K562 (cell line): ENCODE measurements at regions not wholly inside any gene's neighbourhood (a gene's known extent, or its start where the extent isn't known, plus 50 kb on each side); places are given as distances from the start of the nearest gene placed in this dataset.

Experiments used
- ATAC-seq: fragments of 200-7000 bp; cut with Tn5 transposase; 3 replicates; pipeline ENCODE4 v1.9.1; 2020; ENCODE audit warnings: moderate library complexity
- BruUV-seq: library from RNA; stranded (reverse); fragments of 400-500 nt; replicated peaks from 2 replicates; lab custom pipeline; 2021; lab: Mats Ljungman, UMichigan
- CTCF ChIA-PET: fragments of 300-600 bp; formaldehyde crosslinking; extraction: SDS; loops from one replicate; lab custom pipeline; 2021; ENCODE audit warnings: low intra/inter-chr PET ratio; lab: Yijun Ruan, JAX
- POLR2A ChIA-PET: fragments of 300-600, 350-650 bp; sonication (Branson Sonifier 250); formaldehyde crosslinking; extraction: SDS; loops from one replicate; lab custom pipeline; 2021; ENCODE audit warnings: antibody characterized with exemption, inconsistent platforms; lab: Yijun Ruan, JAX
- DNase-seq, 4 experiments: peaks; one replicate each; pipeline versions ENCODE4 v3.0.0 to v3.0.0-alpha.2; 2011 to 2018; ENCODE audit warnings: low spot score in 3 of 4, mixed read lengths in 3 of 4; ENCODE audit errors: extremely low read depth in 1 of 4
- FAIRE-seq: peaks from 2 replicates; lab custom pipeline; 2011; peaks lifted over from hg19 to GRCh38; lab: Jason Lieb, UNC
- H2AFZ ChIP-seq: 2 replicates; pipeline ENCODE4 v1.6.0; 2011; ENCODE audit warnings: low read depth, low read length, control low read depth, inconsistent platforms
- H3K27ac ChIP-seq: fragments of 200-600 bp; 3 replicates; pipeline ENCODE4 v1.8.0; 2011; ENCODE audit warnings: low read depth, mild to moderate bottlenecking, control low read depth, inconsistent platforms, low read length, moderate library complexity, mixed read lengths; ENCODE audit errors: extremely low read depth
- H3K27me3 ChIP-seq, 2 experiments: fragments of 300-600 bp in 1 of 2; 2 replicates in 1 of 2; 3 replicates in 1 of 2; pipeline versions ENCODE4 v1.6.0 to v1.8.0; 2011; ENCODE audit warnings: inconsistent platforms in 2 of 2, low read length in 2 of 2, mild to moderate bottlenecking in 1 of 2, mixed read lengths in 1 of 2, moderate library complexity in 1 of 2; ENCODE audit not compliant: control insufficient read depth in 2 of 2, insufficient read depth in 2 of 2
- H3K36me3 ChIP-seq: fragments of 300-600 bp; 3 replicates; pipeline ENCODE4 v1.8.0; 2011; ENCODE audit warnings: mild to moderate bottlenecking, low read length, inconsistent platforms; ENCODE audit not compliant: control insufficient read depth, insufficient read depth
- H3K4me1 ChIP-seq, 2 experiments: fragments of 200-600 bp in 1 of 2; replicated peaks in 1 of 2; 2 replicates in 1 of 2; 3 replicates in 1 of 2; pipeline versions ENCODE4 v1.5.1 to v1.8.0; 2011; ENCODE audit warnings: inconsistent platforms in 2 of 2, low read length in 2 of 2, mild to moderate bottlenecking in 1 of 2, mixed read lengths in 1 of 2, moderate library complexity in 1 of 2; ENCODE audit not compliant: control insufficient read depth in 2 of 2, insufficient read depth in 2 of 2
- H3K4me2 ChIP-seq: 2 replicates; pipeline ENCODE4 v1.6.1; 2011; ENCODE audit warnings: low read length, control low read depth, inconsistent platforms, mixed read lengths; ENCODE audit not compliant: insufficient read depth
- H3K4me3 ChIP-seq: fragments of 200-600 bp; sonication (generic), shearing (Covaris generic); 2 replicates; pipeline ENCODE4 v1.5.1; 2016; ENCODE audit warnings: control low read depth, inconsistent platforms
- H3K79me2 ChIP-seq: fragments of 200-600 bp; 3 replicates; pipeline ENCODE4 v1.8.0; 2011; ENCODE audit warnings: low read length, inconsistent platforms; ENCODE audit not compliant: control insufficient read depth, insufficient read depth
- H3K9ac ChIP-seq, 2 experiments: 2 replicates each; pipeline versions ENCODE4 v1.6.0 to v1.6.1; 2011; ENCODE audit warnings: low read depth in 2 of 2, low read length in 2 of 2, control low read depth in 1 of 2, inconsistent platforms in 1 of 2, mild to moderate bottlenecking in 1 of 2, mixed read lengths in 1 of 2; ENCODE audit not compliant: insufficient read depth in 1 of 2
- H3K9me1 ChIP-seq: one replicate; pipeline ENCODE4 v1.6.0; 2011; ENCODE audit warnings: inconsistent platforms, mild to moderate bottlenecking, low read length, moderate library complexity; ENCODE audit not compliant: control insufficient read depth, insufficient read depth
- H3K9me3 ChIP-seq: replicated peaks from 2 replicates; pipeline ENCODE4 v1.5.1; 2011; ENCODE audit warnings: low read depth, low read length, inconsistent platforms; ENCODE audit not compliant: control insufficient read depth, insufficient read depth
- H4K20me1 ChIP-seq: replicated peaks from 2 replicates; pipeline ENCODE4 v1.6.1; 2011; ENCODE audit warnings: low read length, inconsistent platforms, mixed read lengths; ENCODE audit not compliant: control insufficient read depth, insufficient read depth
- BRF1 ChIP-seq: IDR thresholded peaks from 3 replicates; pipeline ENCODE4 v1.6.1; 2011; ENCODE audit warnings: borderline replicate concordance, mild to moderate bottlenecking; ENCODE audit not compliant: insufficient read length; ENCODE audit errors: extremely low read depth
- ZSCAN32 ChIP-seq: fragments of 450-650 bp; formaldehyde crosslinking; IDR thresholded peaks from 2 replicates; pipeline ENCODE4 v1.4.0; 2020; ENCODE audit warnings: mild to moderate bottlenecking, moderate library complexity
- WGBS: fragments of 100-300 bp; shearing (Covaris generic); methylation state at CpG from one replicate; pipeline ENCODE4 v1.1.6; 2016; ENCODE audit warnings: low coverage, mixed read lengths; ENCODE audit not compliant: insufficient coverage; ENCODE audit errors: missing lambda C conversion rate; 5-methylcytosine and 5-hydroxymethylcytosine counted together
- in situ Hi-C: fragments of 300-500 bp; cut with MboI; formaldehyde crosslinking; loops from 4 replicates; pipeline ENCODE4 v1.15.0; 2018; ENCODE audit warnings: inconsistent platforms, mixed read lengths
- intact Hi-C: fragments of 100-400 bp; cut with micrococcal nuclease; formaldehyde crosslinking; loops from 2 replicates; pipeline ENCODE4 v1.14.2; 2022
- TF ChIP-seq, protein P1 (sequence below): fragments of 250-450 bp; sonication (Bioruptor Pico); IDR thresholded peaks from 2 replicates; pipeline ENCODE4 v1.4.0; 2020
- TF ChIP-seq, protein P2 (sequence below): fragments of 450-650 bp; IDR thresholded peaks from 2 replicates; pipeline ENCODE4 v1.6.1; 2016; ENCODE audit warnings: borderline replicate concordance
- TF ChIP-seq, protein P3 (sequence below): fragments of 200-400 bp; formaldehyde crosslinking; IDR thresholded peaks from 2 replicates; pipeline ENCODE4 v1.6.1; 2017; ENCODE audit warnings: mild to moderate bottlenecking, low read depth, low read length, moderate library complexity

DNA sequence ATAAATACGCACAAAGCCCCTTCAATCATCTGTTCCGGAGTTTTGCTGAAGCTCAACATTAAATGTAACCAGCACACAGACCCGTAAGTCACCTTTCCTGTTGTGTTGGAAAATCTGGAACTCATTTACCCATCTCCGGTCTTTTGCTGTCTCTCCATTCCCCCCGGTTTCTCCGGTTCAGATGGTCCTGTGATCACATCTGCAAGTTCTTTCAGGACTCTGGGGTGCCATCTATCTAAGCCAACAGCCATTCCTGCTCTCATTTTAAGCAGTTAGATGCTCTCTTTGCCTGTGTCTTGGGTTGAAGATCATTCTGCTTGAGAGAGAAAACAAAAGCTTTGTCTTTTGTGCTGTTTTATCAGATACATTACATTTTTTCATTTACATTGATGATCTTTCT lies 91.7 kb upstream of the TGIF1 start:
- Histone ChIP-seq H3K9me1 (no peaks in the 10 kb centered on the region), H3K27me3 (no peaks in the 10 kb centered on the region), H3K9ac (no peak overlapping the region), H3K36me3 (no peaks in the 10 kb centered on the region), H2AFZ (peak overlapping the region; percentile 35), H3K4me1 (peaks cover 0 to 12% of the 10 kb centered on the region in 2 experiments; a peak in 1 of 5 replicates), H3K27ac (no peak overlapping the region), H3K4me2 (no peak overlapping the region), H3K79me2 (no peaks in the 10 kb centered on the region), H3K9me3 (no peaks in the 10 kb centered on the region; the same call in 1 of the 2 replicates), H3K4me3 (no peak overlapping the region), H4K20me1 (no peaks in the 10 kb centered on the region)
- no peak for TF ChIP-seq BRF1
- TF ChIP-seq, protein P1, sequence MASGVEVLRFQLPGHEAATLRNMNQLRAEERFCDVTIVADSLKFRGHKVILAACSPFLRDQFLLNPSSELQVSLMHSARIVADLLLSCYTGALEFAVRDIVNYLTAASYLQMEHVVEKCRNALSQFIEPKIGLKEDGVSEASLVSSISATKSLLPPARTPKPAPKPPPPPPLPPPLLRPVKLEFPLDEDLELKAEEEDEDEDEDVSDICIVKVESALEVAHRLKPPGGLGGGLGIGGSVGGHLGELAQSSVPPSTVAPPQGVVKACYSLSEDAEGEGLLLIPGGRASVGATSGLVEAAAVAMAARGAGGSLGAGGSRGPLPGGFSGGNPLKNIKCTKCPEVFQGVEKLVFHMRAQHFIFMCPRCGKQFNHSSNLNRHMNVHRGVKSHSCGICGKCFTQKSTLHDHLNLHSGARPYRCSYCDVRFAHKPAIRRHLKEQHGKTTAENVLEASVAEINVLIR (CRISPR knock-in tag) = no peak
- no peak for TF ChIP-seq ZSCAN32 (CRISPR knock-in tag)
- TF ChIP-seq, protein P2, sequence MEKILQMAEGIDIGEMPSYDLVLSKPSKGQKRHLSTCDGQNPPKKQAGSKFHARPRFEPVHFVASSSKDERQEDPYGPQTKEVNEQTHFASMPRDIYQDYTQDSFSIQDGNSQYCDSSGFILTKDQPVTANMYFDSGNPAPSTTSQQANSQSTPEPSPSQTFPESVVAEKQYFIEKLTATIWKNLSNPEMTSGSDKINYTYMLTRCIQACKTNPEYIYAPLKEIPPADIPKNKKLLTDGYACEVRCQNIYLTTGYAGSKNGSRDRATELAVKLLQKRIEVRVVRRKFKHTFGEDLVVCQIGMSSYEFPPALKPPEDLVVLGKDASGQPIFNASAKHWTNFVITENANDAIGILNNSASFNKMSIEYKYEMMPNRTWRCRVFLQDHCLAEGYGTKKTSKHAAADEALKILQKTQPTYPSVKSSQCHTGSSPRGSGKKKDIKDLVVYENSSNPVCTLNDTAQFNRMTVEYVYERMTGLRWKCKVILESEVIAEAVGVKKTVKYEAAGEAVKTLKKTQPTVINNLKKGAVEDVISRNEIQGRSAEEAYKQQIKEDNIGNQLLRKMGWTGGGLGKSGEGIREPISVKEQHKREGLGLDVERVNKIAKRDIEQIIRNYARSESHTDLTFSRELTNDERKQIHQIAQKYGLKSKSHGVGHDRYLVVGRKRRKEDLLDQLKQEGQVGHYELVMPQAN = no peak
- TF ChIP-seq, protein P3, sequence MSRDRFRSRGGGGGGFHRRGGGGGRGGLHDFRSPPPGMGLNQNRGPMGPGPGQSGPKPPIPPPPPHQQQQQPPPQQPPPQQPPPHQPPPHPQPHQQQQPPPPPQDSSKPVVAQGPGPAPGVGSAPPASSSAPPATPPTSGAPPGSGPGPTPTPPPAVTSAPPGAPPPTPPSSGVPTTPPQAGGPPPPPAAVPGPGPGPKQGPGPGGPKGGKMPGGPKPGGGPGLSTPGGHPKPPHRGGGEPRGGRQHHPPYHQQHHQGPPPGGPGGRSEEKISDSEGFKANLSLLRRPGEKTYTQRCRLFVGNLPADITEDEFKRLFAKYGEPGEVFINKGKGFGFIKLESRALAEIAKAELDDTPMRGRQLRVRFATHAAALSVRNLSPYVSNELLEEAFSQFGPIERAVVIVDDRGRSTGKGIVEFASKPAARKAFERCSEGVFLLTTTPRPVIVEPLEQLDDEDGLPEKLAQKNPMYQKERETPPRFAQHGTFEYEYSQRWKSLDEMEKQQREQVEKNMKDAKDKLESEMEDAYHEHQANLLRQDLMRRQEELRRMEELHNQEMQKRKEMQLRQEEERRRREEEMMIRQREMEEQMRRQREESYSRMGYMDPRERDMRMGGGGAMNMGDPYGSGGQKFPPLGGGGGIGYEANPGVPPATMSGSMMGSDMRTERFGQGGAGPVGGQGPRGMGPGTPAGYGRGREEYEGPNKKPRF = no peak
- in situ Hi-C loops = no loop called here
- ChIA-PET CTCF (no interaction called here), POLR2A (interaction anchor here (1.2 kb wide), 1 partner anchor 25 kb away, joined by 4 read pairs; no protein-coding TSS in a partner anchor)
- ATAC-seq = no peak
- intact Hi-C loops = no loop called here
- BruUV-seq = no TSS peak
- no peak for DNase-seq
- FAIRE-seq = no peak
- WGBS = 41% methylated on average over 6 of the region's 6 CpGs
